Liver (tissue), 3 donors: ENCODE measurements at regions not wholly inside any gene's neighbourhood (a gene's known extent, or its start where the extent isn't known, plus 50 kb on each side); places are given as distances from the start of the nearest gene placed in this dataset.

Source experiments
- ATF3 ChIP-seq: IDR thresholded peaks from 2 replicates; pipeline ENCODE4 v1.6.1; 2016; ENCODE audit warnings: antibody characterized with exemption
- CTCF ChIP-seq: fragments of 150-350 bp; IDR thresholded peaks from 2 replicates; pipeline ENCODE4 v1.5.1; 2017; ENCODE audit warnings: improper control_type of control experiment, low read depth, low read length; ENCODE audit not compliant: missing input control
- EGR1 ChIP-seq, 2 donors: IDR thresholded peaks; 2 replicates each; pipeline ENCODE4 v1.6.1; 2016 to 2018; ENCODE audit warnings: antibody characterized with exemption in 2 of 2, low read depth in 2 of 2
- JUND ChIP-seq, 2 donors: IDR thresholded peaks; 2 replicates each; pipeline ENCODE4 v1.6.1; 2016; ENCODE audit warnings: antibody characterized with exemption in 2 of 2
- RAD21 ChIP-seq, 2 donors: IDR thresholded peaks; 2 replicates each; pipeline ENCODE4 v1.6.1; 2016; ENCODE audit warnings: antibody characterized with exemption in 2 of 2, mild to moderate bottlenecking in 2 of 2
- SP1 ChIP-seq: IDR thresholded peaks from 2 replicates; pipeline ENCODE4 v1.6.1; 2018; ENCODE audit warnings: antibody characterized with exemption, mild to moderate bottlenecking
- TAF1 ChIP-seq: conservative IDR thresholded peaks from 2 replicates; pipeline ENCODE4 v1.6.1; 2016; ENCODE audit warnings: antibody characterized with exemption, mild to moderate bottlenecking
- donor health status: healthy.
- donor health status: healthy.

GRCh38 chrX:124254611-124255010 is 77.8 kb upstream of the TEX13D start:
- TF ChIP-seq CTCF (no peak), EGR1 (IDR thresholded peaks at IDR 0.05; ENCODE audit: low read depth in 2 of 2) (no peak), RAD21 (IDR thresholded peaks at IDR 0.05) (no peak), TAF1 (no peak), JUND (IDR thresholded peaks at IDR 0.05) (no peak), ATF3 (no peak), SP1 (no peak)
